ENCODE measurements at regions not wholly inside any gene's neighbourhood (a gene's known extent, or its start where the extent isn't known, plus 50 kb on each side); places are given as distances from the start of the nearest gene placed in this dataset.
"Not testable (repeated sequence)": the region's sequence is repeated elsewhere in the genome, so short reads cannot be mapped to it uniquely, and the experiment has no call there.

DNA sequence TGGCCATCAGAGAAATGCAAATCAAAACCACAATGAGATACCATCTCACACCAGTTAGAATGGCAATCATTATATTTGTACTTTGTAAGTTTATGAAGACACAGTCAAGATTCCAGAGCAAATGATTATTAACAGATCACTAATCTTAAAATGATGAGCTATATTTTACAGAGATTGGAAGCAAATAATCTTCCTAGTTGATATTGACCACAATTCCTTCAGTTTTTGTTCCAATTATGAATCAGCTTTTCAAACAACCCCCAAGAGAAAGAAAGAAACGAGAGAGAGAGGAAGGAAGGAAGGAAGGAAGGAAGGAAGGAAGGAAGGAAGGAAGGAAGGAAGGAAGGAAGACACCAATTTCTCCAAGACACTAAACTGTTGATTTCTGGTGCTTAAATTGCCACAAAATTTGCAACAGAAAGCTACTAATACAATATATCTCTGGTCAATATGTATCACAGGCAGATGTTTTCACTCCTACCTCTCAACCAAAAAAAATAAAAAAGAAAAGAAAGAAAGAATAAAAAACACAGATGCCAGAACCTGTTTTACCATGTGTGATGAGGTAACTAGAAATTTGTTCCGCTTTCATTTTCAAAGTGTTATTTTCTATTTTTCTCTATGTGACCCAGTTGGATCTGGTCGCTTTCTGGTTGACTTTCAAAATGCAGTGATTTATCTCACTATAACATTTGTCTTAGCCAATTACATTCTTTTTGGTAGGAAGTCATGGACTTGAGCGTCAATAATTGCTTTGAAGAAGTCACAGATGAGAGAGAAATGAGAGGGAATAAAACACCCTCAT, 1609.6 kb downstream of the SI start:
- DNase-seq (ENCODE audit: low read depth) = no peak

GRCh38 chr3:163462446-163462845, 1615.8 kb downstream of the SI start:
- no peak for DNase-seq (ENCODE audit: low read depth)

DNA sequence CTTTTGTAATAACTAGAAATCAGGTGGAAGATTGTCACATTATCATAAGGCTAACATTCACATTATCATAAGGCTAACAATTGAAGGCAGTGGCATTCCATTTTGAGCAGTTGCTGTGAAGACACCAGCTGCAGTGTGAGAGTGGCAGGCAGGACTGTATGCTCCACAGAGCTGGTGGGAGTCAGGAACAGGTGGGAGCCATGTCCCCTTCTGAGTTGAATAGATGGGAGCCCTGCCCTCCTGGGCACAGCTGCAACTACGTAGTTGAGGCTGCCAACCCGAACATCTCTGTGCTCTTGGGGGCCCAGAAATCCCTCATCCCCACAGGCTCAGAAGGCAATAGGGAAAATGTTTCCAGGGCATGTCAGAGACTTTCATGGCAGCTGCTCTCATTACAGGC, 1627.6 kb downstream of the SI start:
- DNase-seq (ENCODE audit: low read depth) = no peak

- no peak for DNase-seq (ENCODE audit: low read depth)
Observed at GRCh38 chr3:163438760-163439159, 1639.5 kb downstream of the SI start.

- no peak for DNase-seq (ENCODE audit: low read depth)
Observed at GRCh38 chr3:163422671-163423070, 1655.6 kb downstream of the SI start.

- DNase-seq (ENCODE audit: low read depth) = no peak
Observed at GRCh38 chr3:163391407-163392181, 1686.7 kb downstream of the SI start.

DNA sequence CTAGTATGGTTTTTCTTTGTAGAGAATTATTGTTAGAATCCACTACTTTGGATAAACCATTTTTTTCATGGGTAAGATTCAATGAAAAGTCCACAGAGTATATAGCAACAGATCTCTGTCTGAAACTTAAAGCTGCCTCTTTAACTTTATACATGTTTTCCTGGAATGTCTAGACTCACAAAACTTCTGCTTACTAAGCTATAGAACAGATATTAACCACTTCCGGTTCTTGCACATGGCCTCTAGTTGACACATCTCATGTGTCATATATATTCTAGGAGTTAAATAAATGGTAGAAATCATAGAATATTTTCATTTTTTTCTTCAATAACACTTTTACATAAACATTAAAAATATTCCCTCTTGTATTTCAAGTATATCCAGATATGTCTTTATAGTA, 1693.9 kb downstream of the SI start:
- no peak for DNase-seq (ENCODE audit: low read depth)

- no peak for DNase-seq (ENCODE audit: low read depth)
Observed at GRCh38 chr3:163382183-163382582, 1696.1 kb downstream of the SI start.

DNA sequence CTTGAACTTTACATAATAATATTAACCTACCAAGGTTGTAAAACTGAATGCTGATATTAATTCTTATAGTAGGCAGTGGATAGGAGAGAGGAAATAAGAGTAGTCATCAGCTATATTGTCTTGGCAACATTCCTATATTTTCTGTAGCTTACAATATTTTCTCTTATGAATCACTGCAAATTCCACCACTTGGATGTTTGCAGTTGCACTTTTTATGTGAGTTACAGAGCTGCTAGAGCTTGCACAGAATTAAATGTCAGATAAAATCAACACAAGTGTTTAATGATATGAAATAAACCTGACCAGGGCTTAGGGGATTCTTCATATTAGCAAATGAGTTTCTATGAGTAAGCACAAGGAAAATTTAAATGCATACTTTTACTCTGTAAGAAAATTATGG, 1710.1 kb downstream of the SI start:
- DNase-seq (ENCODE audit: low read depth) = no peak

GRCh38 chr3:163364717-163365116, 1713.6 kb downstream of the SI start:
- no peak for DNase-seq (ENCODE audit: low read depth)

DNA sequence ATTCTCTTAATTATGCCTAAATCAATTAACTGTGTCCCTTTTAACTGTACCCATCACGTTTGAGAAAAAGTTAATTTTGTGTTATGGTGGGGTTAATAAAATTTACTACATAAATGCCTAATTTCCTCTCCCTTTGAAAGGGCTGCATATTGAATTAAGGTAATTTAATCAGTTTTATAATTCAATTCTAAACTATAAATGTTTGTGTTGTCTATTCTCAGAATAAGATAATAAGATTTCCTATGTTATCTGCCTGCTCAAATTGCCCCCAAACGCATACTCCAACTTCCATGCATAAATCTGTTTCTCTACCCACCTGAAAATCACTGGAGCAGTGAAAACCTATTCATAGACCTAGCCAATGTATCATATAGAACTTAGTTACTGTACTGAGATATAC, 1716.1 kb downstream of the SI start:
- no peak for DNase-seq (ENCODE audit: low read depth)

DNA sequence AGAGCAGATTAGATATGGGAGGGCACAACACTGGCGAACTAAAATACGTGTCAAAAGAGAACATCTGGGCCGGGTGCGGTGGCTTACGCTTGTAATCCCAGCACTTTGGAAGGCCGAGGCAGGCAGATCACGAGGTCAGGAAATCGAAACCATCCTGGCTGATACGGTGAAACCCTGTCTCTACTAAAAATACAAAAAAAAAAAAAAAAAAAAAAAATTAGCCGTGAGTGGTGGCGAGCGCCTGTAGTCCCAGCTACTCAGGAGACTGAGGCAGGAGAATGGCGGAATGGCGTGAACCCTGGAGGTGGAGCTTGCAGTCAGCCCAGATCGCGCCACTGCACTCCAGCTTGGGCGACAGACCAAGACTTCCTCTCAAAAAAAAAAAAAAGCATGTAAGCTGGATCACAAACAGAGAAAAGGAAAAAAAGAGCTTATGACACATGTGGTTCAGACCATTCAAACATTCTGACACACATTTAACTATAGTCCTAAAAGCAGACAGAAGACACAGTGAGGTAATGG, 1716.9 kb downstream of the SI start:
- not testable (repeated sequence) for DNase-seq (ENCODE audit: low read depth)

DNA sequence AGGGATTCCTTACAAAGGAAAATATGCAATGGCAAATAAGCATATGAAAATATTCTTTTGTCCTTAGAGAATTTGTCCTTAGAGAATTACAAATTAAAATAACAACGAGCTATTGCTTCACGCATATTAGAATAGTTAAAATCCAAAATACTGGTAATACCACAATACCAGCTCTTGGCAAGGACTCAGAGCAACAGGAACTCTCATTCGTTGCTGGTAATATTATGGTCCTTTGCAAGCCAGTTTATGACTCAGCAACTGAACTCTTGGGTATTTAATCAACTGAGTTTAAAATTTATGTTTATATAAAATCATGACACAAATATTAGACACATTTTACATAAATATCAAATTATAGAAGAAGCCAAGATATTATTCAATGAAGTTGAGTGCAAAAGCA, 1730.4 kb downstream of the SI start:
- no peak for DNase-seq (ENCODE audit: low read depth)

GRCh38 chr3:163335429-163335828, 1742.9 kb downstream of the SI start:
- DNase-seq (ENCODE audit: low read depth) = no peak

GRCh38 chr3:163328680-163329079, 1749.6 kb downstream of the SI start:
- DNase-seq (ENCODE audit: low read depth) = no peak

DNA sequence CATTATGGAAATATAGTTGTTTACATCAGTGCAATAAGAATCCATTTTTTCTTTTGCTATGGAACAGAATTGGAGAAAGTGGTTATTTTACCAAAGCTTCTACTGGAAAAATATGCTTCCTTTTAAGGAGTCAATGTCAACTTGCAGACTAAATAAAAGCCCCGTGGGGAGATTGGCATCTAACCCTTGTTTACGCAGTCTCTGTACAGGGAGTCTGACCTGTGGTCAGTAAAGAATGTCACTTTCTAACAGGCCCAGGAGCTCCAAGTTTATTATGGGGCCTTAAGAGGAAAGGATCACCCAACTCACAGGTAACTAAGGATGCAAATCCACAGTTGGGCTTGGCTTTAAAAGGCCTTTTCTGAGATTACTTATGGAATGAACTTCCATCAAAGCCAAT, 1751.2 kb downstream of the SI start:
- DNase-seq (ENCODE audit: low read depth) = no peak

- DNase-seq (ENCODE audit: low read depth) = no peak
Observed at GRCh38 chr3:163315786-163316185, 1762.5 kb downstream of the SI start.

DNA sequence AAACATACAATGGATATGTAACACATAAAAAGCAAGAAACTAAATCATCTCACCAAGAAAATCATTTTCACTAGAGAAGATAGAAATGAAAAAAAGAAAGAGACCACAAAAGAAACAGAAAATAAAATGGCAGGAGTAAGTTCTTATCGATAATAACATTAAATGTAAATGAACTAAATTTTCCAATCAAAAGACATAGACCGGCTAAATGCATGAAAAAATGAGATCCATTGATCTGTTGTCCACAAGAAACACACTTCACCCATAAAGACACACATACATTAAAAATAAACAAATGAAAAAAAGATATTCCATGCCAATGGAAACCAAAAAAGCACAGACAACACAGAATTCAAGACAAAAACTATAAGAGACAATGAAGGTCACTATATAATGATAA, 1771.9 kb downstream of the SI start:
- DNase-seq (ENCODE audit: low read depth) = no peak

DNA sequence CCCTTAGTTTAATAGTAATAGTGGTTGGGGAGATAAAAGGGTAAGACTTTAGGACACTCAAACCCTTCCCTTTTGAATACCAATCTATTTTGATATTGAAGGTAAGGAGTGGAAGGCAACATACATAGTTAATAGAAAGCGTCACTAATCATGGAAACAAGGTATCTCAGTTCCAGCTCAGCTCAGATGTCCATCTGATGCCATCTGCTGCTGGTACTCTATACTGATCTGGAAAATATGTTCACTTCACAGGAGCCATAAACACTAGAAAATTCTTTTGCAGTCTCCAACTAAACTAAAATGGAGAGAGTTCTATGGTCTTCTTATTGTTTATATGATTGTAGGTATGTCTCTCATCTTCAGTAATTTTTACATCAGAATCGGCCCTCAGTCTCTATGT, 1777.1 kb downstream of the OTOL1 start:
- DNase-seq (ENCODE audit: low read depth) = no peak

DNA sequence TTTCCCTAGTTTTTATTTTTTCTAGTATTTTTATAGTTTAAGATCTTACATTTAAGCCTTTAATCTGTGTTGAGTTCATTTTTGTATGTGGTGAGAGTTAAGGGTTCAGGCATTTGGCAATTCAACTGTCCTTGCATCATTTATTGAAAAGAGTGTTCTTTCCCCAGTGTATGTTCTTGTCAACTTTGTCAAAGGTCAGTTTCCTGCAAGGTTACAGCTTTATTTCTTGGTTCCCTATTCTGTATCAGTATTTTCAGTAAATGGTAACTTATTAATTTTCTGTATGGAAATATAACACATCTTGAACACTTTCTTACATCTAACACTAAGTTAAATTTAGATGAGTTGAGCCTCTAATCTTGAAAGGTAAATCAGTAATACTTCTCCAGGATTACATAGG, 1770.1 kb downstream of the OTOL1 start:
- DNase-seq (ENCODE audit: low read depth) = no peak

- DNase-seq (ENCODE audit: low read depth) = no peak
Observed at GRCh38 chr3:163261618-163262017, 1765.0 kb downstream of the OTOL1 start.

DNA sequence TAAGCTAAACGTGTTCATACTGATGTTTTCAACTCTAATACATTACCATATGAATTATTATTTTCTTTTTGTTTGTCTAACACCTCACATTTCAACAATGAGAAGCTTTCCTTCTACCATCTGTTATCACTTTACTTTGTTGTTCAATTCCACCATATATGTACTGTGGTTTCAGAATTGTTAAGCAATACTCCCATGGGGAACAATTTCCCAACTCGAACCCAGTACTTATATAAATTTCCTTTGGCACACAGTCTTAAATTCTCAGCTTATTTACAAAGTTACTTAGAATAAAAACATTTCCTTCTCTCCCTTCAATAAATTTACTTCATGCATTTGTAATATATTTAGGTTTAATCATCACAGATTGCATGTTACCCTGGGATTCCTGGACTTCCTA, 1764.4 kb downstream of the OTOL1 start:
- DNase-seq (ENCODE audit: low read depth) = no peak

DNA sequence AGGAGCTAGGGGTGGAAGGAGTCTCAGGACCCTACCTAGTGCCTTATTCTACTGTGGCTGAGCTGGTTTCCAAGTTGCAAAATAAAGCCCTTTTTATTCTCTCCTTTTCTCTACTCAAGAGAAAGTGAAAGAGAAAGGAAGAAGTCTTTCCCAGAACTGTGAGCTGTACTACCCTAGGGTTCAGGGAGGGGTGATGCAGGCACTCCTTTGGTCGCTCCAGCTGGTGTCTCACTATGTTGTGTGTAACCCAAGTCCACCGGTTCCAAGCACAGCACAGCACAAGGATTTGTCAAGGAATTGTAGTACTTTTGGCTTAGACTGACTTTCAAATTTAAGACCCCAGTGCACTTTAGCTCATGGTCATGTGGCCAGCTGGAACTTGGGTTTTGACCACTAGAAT, 1721.7 kb downstream of the OTOL1 start:
- DNase-seq (ENCODE audit: low read depth) = no peak
